ENCODE measurements at regions not wholly inside any gene's neighbourhood (a gene's known extent, or its start where the extent isn't known, plus 50 kb on each side); places are given as distances from the start of the nearest gene placed in this dataset.

GRCh38 chr2:18186816-18187613 is 308.5 kb downstream of the KCNS3 start:
- Histone ChIP-seq H3K4me1 (replicated peaks) (no peaks in the 10 kb centered on the region), H3K27ac (no peak overlapping the region), H3K36me3 (no peaks in the 10 kb centered on the region), H3K9me3 (no peaks in the 10 kb centered on the region), H3K27me3 (replicated peaks; ENCODE audit: insufficient read depth) (no peaks in the 10 kb centered on the region), H3K4me3 (no peak overlapping the region)
- no peak for TF ChIP-seq CTCF (IDR thresholded peaks at IDR 0.05)
- no peak for TF ChIP-seq POLR2A (IDR thresholded peaks at IDR 0.05)
- TF ChIP-seq POLR2AphosphoS5 (IDR thresholded peaks at IDR 0.05), result no peak
- intact Hi-C loops (cut with DNase I), result loop anchor here (10.0 kb wide), 1 partner anchor 188 kb away; no protein-coding TSS in a partner anchor
- no peak for DNase-seq (ENCODE audit: low spot score)
- 32% methylated on average over 2 of the region's 2 CpGs for WGBS

- Histone ChIP-seq H3K4me1 (replicated peaks) (no peaks in the 10 kb centered on the region), H3K27me3 (replicated peaks; ENCODE audit: insufficient read depth) (no peaks in the 10 kb centered on the region), H3K4me3 (no peak overlapping the region), H3K36me3 (no peaks in the 10 kb centered on the region), H3K9me3 (no peaks in the 10 kb centered on the region), H3K27ac (no peak overlapping the region)
- TF ChIP-seq POLR2AphosphoS5 (IDR thresholded peaks at IDR 0.05) (no peak), CTCF (IDR thresholded peaks at IDR 0.05) (no peak), POLR2A (IDR thresholded peaks at IDR 0.05) (no peak)
- DNase-seq (ENCODE audit: low spot score), result no peak
- 65% methylated on average over 2 of the region's 2 CpGs for WGBS
- intact Hi-C loops (cut with DNase I), result loop anchor here (10.0 kb wide), 1 partner anchor 192 kb away; no protein-coding TSS in a partner anchor
Observed at GRCh38 chr2:18182861-18183260, 304.4 kb downstream of the KCNS3 start.

GRCh38 chr2:18180912-18181311 is 302.4 kb downstream of the KCNS3 start:
- H3K36me3 ChIP-seq, result no peaks in the 10 kb centered on the region
- no peaks in the 10 kb centered on the region for H3K9me3 ChIP-seq
- TF ChIP-seq POLR2A (IDR thresholded peaks at IDR 0.05) (no peak), POLR2AphosphoS5 (IDR thresholded peaks at IDR 0.05) (no peak), CTCF (IDR thresholded peaks at IDR 0.05) (no peak)
- no peak overlapping the region for H3K4me3 ChIP-seq
- 86% methylated on average over 3 of the region's 3 CpGs for WGBS
- H3K27ac ChIP-seq, result no peak overlapping the region
- intact Hi-C loops (cut with DNase I), result loop anchor here (10.0 kb wide), 1 partner anchor 194 kb away; no protein-coding TSS in a partner anchor
- H3K4me1 ChIP-seq (replicated peaks), result no peaks in the 10 kb centered on the region
- H3K27me3 ChIP-seq (replicated peaks; ENCODE audit: insufficient read depth), result no peaks in the 10 kb centered on the region
- no peak for DNase-seq (ENCODE audit: low spot score)

- no peaks in the 10 kb centered on the region for H3K27me3 ChIP-seq (replicated peaks; ENCODE audit: insufficient read depth)
- intact Hi-C loops (cut with DNase I), result loop anchor here (10.0 kb wide), 1 partner anchor 195 kb away; no protein-coding TSS in a partner anchor
- H3K9me3 ChIP-seq, result no peaks in the 10 kb centered on the region
- H3K36me3 ChIP-seq, result no peaks in the 10 kb centered on the region
- TF ChIP-seq POLR2AphosphoS5 (IDR thresholded peaks at IDR 0.05), result no peak
- no peak for TF ChIP-seq CTCF (IDR thresholded peaks at IDR 0.05)
- TF ChIP-seq POLR2A (IDR thresholded peaks at IDR 0.05), result no peak
- no peak overlapping the region for H3K27ac ChIP-seq
- H3K4me1 ChIP-seq (replicated peaks), result no peaks in the 10 kb centered on the region
- WGBS, result 91% methylated on average over 3 of the region's 3 CpGs
- no peak overlapping the region for H3K4me3 ChIP-seq
- no peak for DNase-seq (ENCODE audit: low spot score)
Observed at GRCh38 chr2:18180031-18180610, 301.7 kb downstream of the KCNS3 start.
